ENCODE measurements at regions not wholly inside any gene's neighbourhood (a gene's known extent, or its start where the extent isn't known, plus 50 kb on each side); places are given as distances from the start of the nearest gene placed in this dataset.

GRCh38 chr9:28587052-28587451, 1013.8 kb upstream of the C9orf72 start:
- BruUV-seq (replicated peaks): no TSS peak
- Histone ChIP-seq H3K36me3 (replicated peaks in 1 of 2; ENCODE audit: control insufficient read depth in 1 of 2, insufficient read depth in 2 of 2, low read length in 2 of 2) (no peaks in the 10 kb centered on the region), H3K9me3 (ENCODE audit: low read length) (peaks cover 8% of the 10 kb centered on the region; the same call in 1 of the 2 replicates), H3K4me3 (replicated peaks in 1 of 3; ENCODE audit: insufficient read depth in 1 of 3, low read depth in 2 of 3, low read length in 3 of 3) (no peak overlapping the region), H3K4me2 (ENCODE audit: low read depth, low read length) (no peak overlapping the region), H3K79me2 (ENCODE audit: insufficient read depth, low read length) (no peaks in the 10 kb centered on the region), H4K20me1 (ENCODE audit: insufficient read depth, low read length) (no peaks in the 10 kb centered on the region), H3K9ac (ENCODE audit: insufficient read depth, low read depth, low read length) (no peak overlapping the region), H3K27ac (ENCODE audit: extremely low read length, insufficient read depth, low read length) (no peak overlapping the region), H2AFZ (ENCODE audit: low read length) (no peak overlapping the region), H3K27me3 (ENCODE audit: control insufficient read depth in 1 of 2, insufficient read depth in 2 of 2, low read length in 2 of 2) (no peaks in the 10 kb centered on the region), H3K4me1 (ENCODE audit: insufficient read depth, low read length) (no peaks in the 10 kb centered on the region)
- ATAC-seq (no peak), FAIRE-seq (no peak), DNase-seq (ENCODE audit: low spot score) (no peak)
- no peak for TF ChIP-seq AFF4 (CRISPR knock-in tag; IDR thresholded peaks at IDR 0.05)
- TF ChIP-seq NFIB (CRISPR knock-in tag; IDR thresholded peaks at IDR 0.05; ENCODE audit: borderline replicate concordance): no peak
- TF ChIP-seq TAF1 (CRISPR knock-in tag; IDR thresholded peaks at IDR 0.05): no peak
- TF ChIP-seq MAFK (conservative IDR thresholded peaks at IDR 0.05 in 1 of 2, IDR thresholded peaks at IDR 0.05 in 1 of 2; ENCODE audit: low read length in 2 of 2): peak in 1 of 2 experiments; percentile 61; a peak in 3 of 4 replicates
- TF ChIP-seq SATB2 (CRISPR knock-in tag; IDR thresholded peaks at IDR 0.05): no peak
- TF ChIP-seq MAFF (IDR thresholded peaks at IDR 0.05; ENCODE audit: low read depth, low read length): 0 out of 2 replicates have a peak, but pooled peaks have one; percentile 18
- no peak for TF ChIP-seq PAX8 (CRISPR knock-in tag; IDR thresholded peaks at IDR 0.05; ENCODE audit: borderline replicate concordance)
- no peak for TF ChIP-seq RARG (CRISPR knock-in tag; IDR thresholded peaks at IDR 0.05; ENCODE audit: low read depth)
- ChIA-PET CTCF (ENCODE audit: low intra/inter-chr PET ratio, low total read pairs) (no interaction called here), POLR2A (no interaction called here)
- WGBS (ENCODE audit: low lambda C conversion rate): 7% methylated on average over 1 of the region's 1 CpG
- intact Hi-C loops (cut with micrococcal nuclease; ENCODE audit: unreplicated experiment) (no loop called here), in situ Hi-C loops (cut with HindIII; ENCODE audit: extremely low pct_ligation_motif_present, low pct_unique_long_range_greater_than_20kb) (no loop called here)
